GM21619 (cell line): ENCODE measurements at regions not wholly inside any gene's neighbourhood (a gene's known extent, or its start where the extent isn't known, plus 50 kb on each side); places are given as distances from the start of the nearest gene placed in this dataset.
"Not testable (repeated sequence)": the region's sequence is repeated elsewhere in the genome, so short reads cannot be mapped to it uniquely, and the experiment has no call there.

Experiments used
- ATAC-seq: cut with Tn5 transposase; IDR thresholded peaks from one replicate; pipeline ENCODE4 v1.9.1; 2021; ENCODE audit not compliant: unreplicated experiment

GRCh38 chr7:119665796-119666195 is 607.2 kb upstream of the KCND2 start:
- no peak for ATAC-seq

GRCh38 chr7:119681336-119681735 is 591.6 kb upstream of the KCND2 start:
- no peak for ATAC-seq

- ATAC-seq: no peak
Observed at GRCh38 chr7:119684763-119685162, 588.2 kb upstream of the KCND2 start.

- ATAC-seq: no peak
Observed at GRCh38 chr7:119685906-119686305, 587.1 kb upstream of the KCND2 start.

- ATAC-seq: no peak
Observed at GRCh38 chr7:119688831-119689230, 584.1 kb upstream of the KCND2 start.

GRCh38 chr7:119692541-119692940 is 580.4 kb upstream of the KCND2 start:
- no peak for ATAC-seq

- ATAC-seq: no peak
Observed at GRCh38 chr7:119694506-119694905, 578.5 kb upstream of the KCND2 start.

GRCh38 chr7:119696336-119696735 is 576.6 kb upstream of the KCND2 start:
- no peak for ATAC-seq

GRCh38 chr7:119703895-119704294 is 569.1 kb upstream of the KCND2 start:
- ATAC-seq: no peak

- ATAC-seq: no peak
Observed at GRCh38 chr7:119706608-119707007, 566.4 kb upstream of the KCND2 start.

GRCh38 chr7:119708891-119709290 is 564.1 kb upstream of the KCND2 start:
- ATAC-seq: no peak

GRCh38 chr7:119711104-119711503 is 561.9 kb upstream of the KCND2 start:
- no peak for ATAC-seq

- ATAC-seq: no peak
Observed at GRCh38 chr7:119712886-119713462, 560.0 kb upstream of the KCND2 start.

GRCh38 chr7:119713606-119714005 is 559.4 kb upstream of the KCND2 start:
- ATAC-seq: no peak

- no peak for ATAC-seq
Observed at GRCh38 chr7:119720541-119720940, 552.4 kb upstream of the KCND2 start.

- ATAC-seq: no peak
Observed at GRCh38 chr7:119724041-119724792, 548.8 kb upstream of the KCND2 start.

GRCh38 chr7:119733127-119733879 is 539.7 kb upstream of the KCND2 start:
- no peak for ATAC-seq

- no peak for ATAC-seq
Observed at GRCh38 chr7:119737390-119737789, 535.6 kb upstream of the KCND2 start.

GRCh38 chr7:119745280-119745679 is 527.7 kb upstream of the KCND2 start:
- ATAC-seq: not testable (repeated sequence)

- no peak for ATAC-seq
Observed at GRCh38 chr7:119748251-119748860, 524.6 kb upstream of the KCND2 start.

GRCh38 chr7:119748991-119749390 is 524.0 kb upstream of the KCND2 start:
- no peak for ATAC-seq

GRCh38 chr7:119756687-119757086 is 516.3 kb upstream of the KCND2 start:
- ATAC-seq: no peak
